DND-41 (cell line): ENCODE measurements at regions not wholly inside any gene's neighbourhood (a gene's known extent, or its start where the extent isn't known, plus 50 kb on each side); places are given as distances from the start of the nearest gene placed in this dataset.

Experiments used
- ATAC-seq: fragments of 200-7000 bp; cut with Tn5 transposase; 3 replicates; pipeline ENCODE4 v1.9.1; 2021; ENCODE audit warnings: low read depth; ENCODE audit not compliant: insufficient read depth
- DNase-seq: peaks from one replicate; pipeline ENCODE4 v3.0.0-alpha.2; 2020
- H2AFZ ChIP-seq: 2 replicates; pipeline ENCODE4 v1.6.0; 2012; ENCODE audit warnings: low read depth, low read length
- H3K27ac ChIP-seq: 2 replicates; pipeline ENCODE4 v1.5.1; 2012; ENCODE audit warnings: low read length, inconsistent platforms
- H3K27me3 ChIP-seq: fragments of 200-600 bp; sonication (generic); 2 replicates; pipeline ENCODE4 v1.6.0; 2012; ENCODE audit warnings: low read length, mild to moderate bottlenecking, inconsistent platforms; ENCODE audit not compliant: insufficient read depth, poor library complexity
- H3K36me3 ChIP-seq: 2 replicates; pipeline ENCODE4 v1.5.1; 2012; ENCODE audit warnings: low read length, inconsistent platforms; ENCODE audit not compliant: insufficient read depth
- H3K4me1 ChIP-seq: 2 replicates; pipeline ENCODE4 v1.5.1; 2012; ENCODE audit warnings: mild to moderate bottlenecking, low read length; ENCODE audit not compliant: insufficient read depth
- H3K4me2 ChIP-seq: 2 replicates; pipeline ENCODE4 v1.6.0; 2012; ENCODE audit warnings: mild to moderate bottlenecking, moderate library complexity, low read length, inconsistent platforms; ENCODE audit not compliant: insufficient read depth
- H3K4me3 ChIP-seq, 2 experiments: fragments of 200-600 bp in 1 of 2; shearing (Covaris generic) in 1 of 2; 2 replicates each; pipeline ENCODE4 v1.5.1; 2012 to 2016; ENCODE audit warnings: inconsistent platforms in 2 of 2, low read length in 2 of 2, mild to moderate bottlenecking in 2 of 2, low read depth in 1 of 2, moderate library complexity in 1 of 2
- H3K79me2 ChIP-seq: 2 replicates; pipeline ENCODE4 v1.6.0; 2012; ENCODE audit warnings: low read length, inconsistent platforms; ENCODE audit not compliant: insufficient read depth
- H3K9ac ChIP-seq: 2 replicates; pipeline ENCODE4 v1.6.0; 2012; ENCODE audit warnings: low read depth, mild to moderate bottlenecking, inconsistent platforms, low read length, moderate library complexity
- H3K9me3 ChIP-seq: 2 replicates; pipeline ENCODE4 v1.5.1; 2012; ENCODE audit warnings: low read length, moderate library complexity, mild to moderate bottlenecking, inconsistent platforms; ENCODE audit not compliant: insufficient read depth, severe bottlenecking
- H4K20me1 ChIP-seq: 2 replicates; pipeline ENCODE4 v1.6.0; 2012; ENCODE audit warnings: low read length; ENCODE audit not compliant: insufficient read depth
- EZH2 ChIP-seq: IDR thresholded peaks from 3 replicates; pipeline ENCODE4 v1.6.1; 2012; ENCODE audit warnings: borderline replicate concordance, low read depth, mild to moderate bottlenecking, moderate library complexity, low read length, inconsistent platforms; ENCODE audit not compliant: severe bottlenecking
- TF ChIP-seq, protein P1 (sequence below): IDR thresholded peaks from 2 replicates; pipeline ENCODE4 v1.5.1; 2012; ENCODE audit warnings: borderline replicate concordance, low read length, moderate library complexity, mild to moderate bottlenecking; ENCODE audit not compliant: poor library complexity, severe bottlenecking; ENCODE audit errors: extremely low read depth

DNA sequence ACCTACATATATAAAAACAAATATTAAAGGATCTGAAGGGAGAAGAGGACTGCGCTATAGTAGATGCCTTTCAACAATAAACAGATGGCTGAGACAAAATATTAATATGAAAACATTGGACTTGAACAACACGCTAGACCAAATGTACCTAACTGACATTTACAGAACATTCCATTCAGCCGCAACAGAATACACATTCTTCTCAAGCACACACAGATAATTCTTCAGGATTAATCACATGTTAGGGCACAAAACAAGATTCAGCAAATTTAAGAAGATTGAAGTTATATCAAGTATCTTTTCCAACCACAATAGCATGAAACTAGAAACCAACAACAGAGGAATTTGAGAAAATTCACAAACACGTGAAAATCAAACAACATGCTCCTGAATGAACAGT is 741.4 kb downstream of the ADGRL2 start:
- H3K27me3 ChIP-seq: no peaks in the 10 kb centered on the region
- H3K9ac ChIP-seq: no peak overlapping the region
- no peak overlapping the region for H3K4me3 ChIP-seq
- no peaks in the 10 kb centered on the region for H3K36me3 ChIP-seq
- no peaks in the 10 kb centered on the region for H3K9me3 ChIP-seq
- no peak overlapping the region for H3K27ac ChIP-seq
- H3K79me2 ChIP-seq: no peaks in the 10 kb centered on the region
- TF ChIP-seq, protein P1, sequence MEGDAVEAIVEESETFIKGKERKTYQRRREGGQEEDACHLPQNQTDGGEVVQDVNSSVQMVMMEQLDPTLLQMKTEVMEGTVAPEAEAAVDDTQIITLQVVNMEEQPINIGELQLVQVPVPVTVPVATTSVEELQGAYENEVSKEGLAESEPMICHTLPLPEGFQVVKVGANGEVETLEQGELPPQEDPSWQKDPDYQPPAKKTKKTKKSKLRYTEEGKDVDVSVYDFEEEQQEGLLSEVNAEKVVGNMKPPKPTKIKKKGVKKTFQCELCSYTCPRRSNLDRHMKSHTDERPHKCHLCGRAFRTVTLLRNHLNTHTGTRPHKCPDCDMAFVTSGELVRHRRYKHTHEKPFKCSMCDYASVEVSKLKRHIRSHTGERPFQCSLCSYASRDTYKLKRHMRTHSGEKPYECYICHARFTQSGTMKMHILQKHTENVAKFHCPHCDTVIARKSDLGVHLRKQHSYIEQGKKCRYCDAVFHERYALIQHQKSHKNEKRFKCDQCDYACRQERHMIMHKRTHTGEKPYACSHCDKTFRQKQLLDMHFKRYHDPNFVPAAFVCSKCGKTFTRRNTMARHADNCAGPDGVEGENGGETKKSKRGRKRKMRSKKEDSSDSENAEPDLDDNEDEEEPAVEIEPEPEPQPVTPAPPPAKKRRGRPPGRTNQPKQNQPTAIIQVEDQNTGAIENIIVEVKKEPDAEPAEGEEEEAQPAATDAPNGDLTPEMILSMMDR: no peak
- no peak for TF ChIP-seq EZH2
- H2AFZ ChIP-seq: no peak overlapping the region
- ATAC-seq (no peak), DNase-seq (no peak)
- H4K20me1 ChIP-seq: no peaks in the 10 kb centered on the region
- H3K4me2 ChIP-seq: no peak overlapping the region
- no peaks in the 10 kb centered on the region for H3K4me1 ChIP-seq

DNA sequence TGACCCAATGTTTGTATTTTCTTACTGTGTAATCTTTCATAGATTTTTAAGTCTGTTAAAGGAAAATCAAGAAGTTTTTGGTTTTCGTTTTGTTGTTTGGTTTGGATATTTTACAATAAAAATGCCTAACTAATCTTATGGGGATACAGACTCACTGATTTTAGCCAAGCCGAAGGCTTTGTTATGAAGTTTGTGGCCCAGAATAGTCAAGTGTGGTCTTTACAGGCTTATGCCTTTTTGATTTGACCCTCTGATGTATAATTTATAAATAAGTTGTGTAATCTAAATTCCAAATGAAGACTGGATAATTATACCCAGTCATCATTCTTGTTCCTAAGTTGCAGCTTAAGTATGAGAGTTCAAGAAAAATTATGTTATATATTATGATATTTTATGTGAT is 739.3 kb downstream of the ADGRL2 start:
- no peak for DNase-seq
- no peaks in the 10 kb centered on the region for H4K20me1 ChIP-seq
- H3K27ac ChIP-seq: no peak overlapping the region
- ATAC-seq: no peak
- no peaks in the 10 kb centered on the region for H3K36me3 ChIP-seq
- peaks cover 3% of the 10 kb centered on the region for H3K9me3 ChIP-seq
- H2AFZ ChIP-seq: no peak overlapping the region
- no peak overlapping the region for H3K4me3 ChIP-seq
- H3K4me1 ChIP-seq: no peaks in the 10 kb centered on the region
- TF ChIP-seq, protein P1: no peak
- H3K4me2 ChIP-seq: no peak overlapping the region
- no peak overlapping the region for H3K9ac ChIP-seq
- H3K27me3 ChIP-seq: no peaks in the 10 kb centered on the region
- no peaks in the 10 kb centered on the region for H3K79me2 ChIP-seq

DNA sequence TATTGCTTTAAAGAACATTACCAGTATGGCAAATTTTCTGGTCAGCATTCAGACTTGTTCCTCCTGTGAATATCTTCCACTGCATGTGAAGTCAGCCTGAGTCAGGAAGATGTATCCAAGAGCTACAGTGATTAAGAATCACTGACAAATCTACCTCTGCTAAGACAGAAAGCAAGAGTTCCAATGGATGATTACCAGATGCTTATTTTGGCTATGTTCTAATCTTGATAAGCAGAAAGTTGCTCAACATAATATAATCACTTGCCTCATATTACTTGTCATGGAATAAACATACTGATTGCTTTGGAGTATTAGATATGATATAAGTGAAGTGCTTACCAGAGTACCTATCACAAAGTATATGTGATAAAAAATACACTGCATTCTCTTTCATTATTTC is 738.1 kb downstream of the ADGRL2 start:
- Histone ChIP-seq H3K27me3 (no peaks in the 10 kb centered on the region), H2AFZ (no peak overlapping the region), H3K9me3 (peaks cover 5% of the 10 kb centered on the region), H3K36me3 (no peaks in the 10 kb centered on the region), H3K9ac (no peak overlapping the region), H3K79me2 (no peaks in the 10 kb centered on the region), H3K4me3 (no peak overlapping the region), H4K20me1 (no peaks in the 10 kb centered on the region), H3K4me2 (no peak overlapping the region), H3K27ac (no peak overlapping the region), H3K4me1 (no peaks in the 10 kb centered on the region)
- TF ChIP-seq, protein P1: no peak
- no peak for TF ChIP-seq EZH2
- DNase-seq: no peak
- ATAC-seq: no peak

DNA sequence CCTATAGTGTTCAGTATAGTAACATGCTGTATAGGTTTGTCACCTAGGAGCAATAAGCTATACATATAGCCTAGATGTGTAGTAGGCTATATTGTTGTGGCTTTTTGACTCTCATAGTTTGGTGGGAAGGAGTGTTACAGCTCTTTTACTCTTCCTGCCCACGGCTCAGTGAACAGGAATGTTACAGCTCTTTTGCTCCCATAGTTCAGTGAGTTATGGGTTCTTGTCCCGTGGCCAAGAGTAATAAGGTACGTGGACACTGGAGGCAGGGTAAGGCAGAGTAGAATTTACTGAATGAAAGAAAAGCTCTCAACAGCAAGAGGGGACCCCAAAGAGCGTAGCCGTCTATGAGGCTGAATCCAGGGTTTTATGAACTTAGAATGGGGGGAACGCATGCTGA is 734.3 kb downstream of the ADGRL2 start:
- Histone ChIP-seq H3K4me2 (no peak overlapping the region), H3K4me3 (no peak overlapping the region), H3K27ac (no peak overlapping the region), H3K4me1 (no peaks in the 10 kb centered on the region), H3K9me3 (peaks cover 5% of the 10 kb centered on the region), H3K79me2 (no peaks in the 10 kb centered on the region), H2AFZ (no peak overlapping the region), H3K9ac (no peak overlapping the region), H3K36me3 (no peaks in the 10 kb centered on the region), H3K27me3 (no peaks in the 10 kb centered on the region), H4K20me1 (no peaks in the 10 kb centered on the region)
- no peak for ATAC-seq
- DNase-seq: no peak
- TF ChIP-seq EZH2: no peak
- TF ChIP-seq, protein P1: no peak
